H1 (cell line): ENCODE measurements at regions not wholly inside any gene's neighbourhood (a gene's known extent, or its start where the extent isn't known, plus 50 kb on each side); places are given as distances from the start of the nearest gene placed in this dataset.

Experiments
- CTCF ChIA-PET: fragments of 300-600 bp; sonication (Branson Sonifier 250); formaldehyde crosslinking; loops from one replicate; lab custom pipeline; 2021; ENCODE audit not compliant: partially characterized antibody; lab: Charles Lee
- POLR2A ChIA-PET: fragments of 300-600 bp; sonication (Branson Sonifier 250); formaldehyde crosslinking; loops from one replicate; lab custom pipeline; 2021; ENCODE audit warnings: inconsistent platforms; ENCODE audit not compliant: partially characterized antibody; lab: Charles Lee
- DNase-seq, 2 experiments: peaks; one replicate each; pipeline versions ENCODE4 v3.0.0 to v3.0.0-alpha.2; 2010 to 2022; ENCODE audit warnings: low spot score in 2 of 2, low read depth in 1 of 2, mixed read lengths in 1 of 2
- FAIRE-seq: peaks from 2 replicates; lab custom pipeline; 2011; peaks lifted over from hg19 to GRCh38; lab: Jason Lieb, UNC
- H2AFZ ChIP-seq: 2 replicates; pipeline ENCODE4 v1.8.1; 2012; ENCODE audit warnings: low read length, inconsistent platforms
- H2AK5ac ChIP-seq: 2 replicates; pipeline ENCODE4 v1.6.1; 2013; ENCODE audit warnings: low read depth, low read length
- H2BK120ac ChIP-seq: replicated peaks from 2 replicates; pipeline ENCODE3; 2013; ENCODE audit warnings: low read depth, low read length, inconsistent platforms
- H2BK12ac ChIP-seq: 2 replicates; pipeline ENCODE4 v1.6.1; 2013; ENCODE audit warnings: low read depth, low read length
- H2BK15ac ChIP-seq: 2 replicates; pipeline ENCODE4 v1.6.1; 2013; ENCODE audit warnings: low read length
- H2BK20ac ChIP-seq: 2 replicates; pipeline ENCODE4 v1.6.1; 2013; ENCODE audit warnings: low read length
- H2BK5ac ChIP-seq: 2 replicates; pipeline ENCODE4 v1.6.1; 2013; ENCODE audit warnings: low read depth, low read length
- H3K14ac ChIP-seq: 2 replicates; pipeline ENCODE4 v1.6.1; 2013; ENCODE audit warnings: inconsistent platforms; ENCODE audit not compliant: insufficient read length
- H3K18ac ChIP-seq: 2 replicates; pipeline ENCODE4 v1.6.1; 2013; ENCODE audit warnings: low read length; ENCODE audit errors: extremely low read depth
- H3K23ac ChIP-seq: 2 replicates; pipeline ENCODE4 v1.6.1; 2013; ENCODE audit warnings: inconsistent platforms; ENCODE audit not compliant: insufficient read length
- H3K23me2 ChIP-seq: 2 replicates; pipeline ENCODE4 v1.6.1; 2013; ENCODE audit warnings: low read depth, low read length
- H3K27ac ChIP-seq: 2 replicates; pipeline ENCODE4 v1.6.1; 2011; ENCODE audit warnings: low read depth, low read length, inconsistent platforms
- H3K27me3 ChIP-seq, 4 experiments: replicated peaks in 1 of 4; 1 replicate in 1 of 4; 2 replicates in 3 of 4; pipeline versions ENCODE4 v1.6.1 to v1.8.1; 2011 to 2013; ENCODE audit warnings: low read length in 3 of 4, mild to moderate bottlenecking in 3 of 4, inconsistent platforms in 2 of 4, mixed read lengths in 2 of 4, moderate library complexity in 1 of 4; ENCODE audit not compliant: control insufficient read depth in 3 of 4, insufficient read depth in 3 of 4; ENCODE audit errors: extremely low read depth in 1 of 4
- H3K36me3 ChIP-seq, 4 experiments: 2 replicates each; pipeline versions ENCODE4 v1.6.1 to v1.8.1; 2011 to 2013; ENCODE audit warnings: mild to moderate bottlenecking in 4 of 4, low read length in 3 of 4, moderate library complexity in 2 of 4, control low read depth in 1 of 4, inconsistent platforms in 1 of 4; ENCODE audit not compliant: insufficient read depth in 4 of 4, control insufficient read depth in 2 of 4
- H3K4ac ChIP-seq: replicated peaks from 2 replicates; pipeline ENCODE3; 2013; ENCODE audit warnings: low read length, low read depth, mixed read lengths, inconsistent platforms; ENCODE audit not compliant: insufficient read length
- H3K4me1 ChIP-seq, 4 experiments: replicated peaks in 1 of 4; 1 replicate in 1 of 4; 2 replicates in 3 of 4; pipeline versions ENCODE4 v1.6.1 to v1.8.1; 2011 to 2013; ENCODE audit warnings: low read length in 3 of 4, inconsistent platforms in 2 of 4, mixed read lengths in 1 of 4; ENCODE audit not compliant: insufficient read depth in 4 of 4, control insufficient read depth in 3 of 4
- H3K4me2 ChIP-seq, 2 experiments: 2 replicates each; pipeline versions ENCODE4 v1.6.1 to v1.8.1; 2011 to 2013; ENCODE audit warnings: low read depth in 2 of 2, low read length in 2 of 2, control low read depth in 1 of 2, inconsistent platforms in 1 of 2, mild to moderate bottlenecking in 1 of 2; ENCODE audit not compliant: insufficient read depth in 1 of 2
- H3K4me3 ChIP-seq, 4 experiments: fragments of 200-600, 300-600 bp in 1 of 4; sonication (generic), shearing (Covaris generic), sonication (Bioruptor Twin) in 1 of 4; 2 replicates each; pipeline versions ENCODE4 v1.5.1 to v1.8.1; 2011 to 2016; ENCODE audit warnings: low read length in 4 of 4, low read depth in 3 of 4, control low read depth in 2 of 4, inconsistent platforms in 2 of 4, mild to moderate bottlenecking in 2 of 4, mixed read lengths in 1 of 4, moderate library complexity in 1 of 4; ENCODE audit not compliant: insufficient read depth in 2 of 4; ENCODE audit errors: extremely low read depth in 1 of 4
- H3K56ac ChIP-seq: replicated peaks from 2 replicates; pipeline ENCODE3; 2013; ENCODE audit warnings: low read depth, mild to moderate bottlenecking, mixed read lengths, low read length, inconsistent platforms; ENCODE audit not compliant: insufficient read length
- H3K79me1 ChIP-seq: 2 replicates; pipeline ENCODE4 v1.6.1; 2013; ENCODE audit warnings: low read depth, low read length, control low read depth
- H3K79me2 ChIP-seq, 2 experiments: 2 replicates each; pipeline versions ENCODE4 v1.6.1 to v1.8.1; 2012 to 2013; ENCODE audit warnings: low read length in 2 of 2, mild to moderate bottlenecking in 2 of 2, inconsistent platforms in 1 of 2; ENCODE audit not compliant: insufficient read depth in 2 of 2, control insufficient read depth in 1 of 2
- H3K9ac ChIP-seq, 4 experiments: replicated peaks in 1 of 4; 1 replicate in 1 of 4; 2 replicates in 3 of 4; pipeline versions ENCODE4 v1.6.1 to v1.8.1; 2011 to 2013; ENCODE audit warnings: low read depth in 3 of 4, low read length in 3 of 4, control low read depth in 2 of 4, mild to moderate bottlenecking in 2 of 4, moderate library complexity in 2 of 4, inconsistent platforms in 1 of 4; ENCODE audit errors: extremely low read depth in 1 of 4
- H3K9me3 ChIP-seq, 2 experiments: 2 replicates each; pipeline versions ENCODE4 v1.6.1 to v1.8.1; 2012 to 2013; ENCODE audit warnings: mild to moderate bottlenecking in 2 of 2, moderate library complexity in 2 of 2, control low read depth in 1 of 2, inconsistent platforms in 1 of 2, low read depth in 1 of 2, low read length in 1 of 2, mixed read lengths in 1 of 2; ENCODE audit not compliant: insufficient read depth in 2 of 2
- H4K20me1 ChIP-seq, 2 experiments: replicated peaks in 1 of 2; 2 replicates each; pipeline versions ENCODE3 to v1.8.1; 2011 to 2013; ENCODE audit warnings: inconsistent platforms in 2 of 2, low read length in 2 of 2, mild to moderate bottlenecking in 1 of 2; ENCODE audit not compliant: insufficient read depth in 2 of 2, control insufficient read depth in 1 of 2
- H4K5ac ChIP-seq: 2 replicates; pipeline ENCODE4 v1.6.1; 2013; ENCODE audit warnings: low read length, low read depth, mixed read lengths, inconsistent platforms; ENCODE audit not compliant: insufficient read length
- H4K8ac ChIP-seq: 2 replicates; pipeline ENCODE4 v1.8.0; 2013; ENCODE audit warnings: mild to moderate bottlenecking, moderate library complexity, low read length, inconsistent platforms; ENCODE audit not compliant: insufficient read depth; ENCODE audit errors: extremely low read depth
- H4K91ac ChIP-seq: replicated peaks from 2 replicates; pipeline ENCODE3; 2013; ENCODE audit warnings: low read length, mixed read lengths, inconsistent platforms; ENCODE audit not compliant: insufficient read length
- ASH2L ChIP-seq: fragments of 200-600, 300-600 bp; sonication (generic); IDR thresholded peaks from one replicate; pipeline ENCODE4 v1.7.1; 2017; ENCODE audit warnings: low read length
- CHD2 ChIP-seq: IDR thresholded peaks from 2 replicates; pipeline ENCODE4 v1.6.1; 2012; ENCODE audit warnings: low read length, improper control_type of control experiment
- SUZ12 ChIP-seq: fragments of 200-600 bp; sonication (generic); IDR thresholded peaks from 2 replicates; pipeline ENCODE4 v1.6.1; 2012; ENCODE audit warnings: mild to moderate bottlenecking, inconsistent platforms, low read length, moderate library complexity, mixed read lengths
- TCF12 ChIP-seq: IDR thresholded peaks from 2 replicates; pipeline ENCODE4 v1.6.1; 2011; ENCODE audit warnings: low read depth, mild to moderate bottlenecking, low read length
- YY1 ChIP-seq: IDR thresholded peaks from 2 replicates; pipeline ENCODE4 v1.6.1; 2011; ENCODE audit warnings: low read depth, mild to moderate bottlenecking, low read length
- WGBS, 2 experiments: shearing (Covaris generic) in 1 of 2; methylation state at CpG; one replicate each; pipeline versions ENCODE4 v1.1.6 to v1.1.7; 2013 to 2015; ENCODE audit warnings: low lambda C conversion rate in 2 of 2, mixed read lengths in 2 of 2, inconsistent platforms in 1 of 2, low coverage in 1 of 2, missing lambda C conversion rate in 1 of 2; ENCODE audit not compliant: insufficient replicate concordance in 2 of 2, insufficient coverage in 1 of 2, insufficient read length in 1 of 2; ENCODE audit errors: extremely low coverage in 1 of 2, missing lambda C conversion rate in 1 of 2; 5-methylcytosine and 5-hydroxymethylcytosine counted together

- 24% methylated on average over 2 of the region's 2 CpGs; no CpG with 5 or more reads in 1 of the 2 experiments for WGBS, 2 experiments
- 0 out of 2 replicates have a peak, but pooled peaks have one; percentile 0 for TF ChIP-seq CHD2
- TF ChIP-seq YY1: no peak
- TF ChIP-seq ASH2L: peak; percentile 20
- no peak for TF ChIP-seq SUZ12
- no peak for TF ChIP-seq TCF12
- TF ChIP-seq, all 59 proteins: peak for 2
- no peak overlapping the region for H3K9ac ChIP-seq
- POLR2A ChIA-PET: interaction anchor here (0.7 kb wide), 2 partner anchors 9 to 80 kb away, joined by 3 read pairs; no protein-coding TSS in a partner anchor
- H3K79me2 ChIP-seq: no peaks in the 10 kb centered on the region
- H3K79me1 ChIP-seq: no peaks in the 10 kb centered on the region
- H4K5ac ChIP-seq: peak overlapping the region; percentile 72
- no peak overlapping the region for H3K23ac ChIP-seq
- peak overlapping the region; percentile 97 for H4K91ac ChIP-seq
- H3K4me1 ChIP-seq: peaks cover 0 to 21% (median 19%) of the 10 kb centered on the region in 4 experiments
- FAIRE-seq: no peak
- H3K27me3 ChIP-seq: no peaks in the 10 kb centered on the region; a peak in 1 of 7 replicates
- H3K18ac ChIP-seq: peak overlapping the region; percentile 91; the same call in 1 of the 2 replicates
- CTCF ChIA-PET: interaction anchor here (0.7 to 0.9 kb wide), 2 partner anchors 69 to 314 kb away, joined by 3 read pairs; no protein-coding TSS in a partner anchor
- peak overlapping the region; percentile 96 for H2BK12ac ChIP-seq
- H3K56ac ChIP-seq: peak overlapping the region; percentile 21
- no peak overlapping the region for H3K4ac ChIP-seq
- H3K4me2 ChIP-seq: peak overlapping the region; percentile 43 to 52
- peak overlapping the region; percentile 93; the same call in 1 of the 2 replicates for H2AK5ac ChIP-seq
- no peak overlapping the region for H2AFZ ChIP-seq
- no peak overlapping the region for H2BK15ac ChIP-seq
- H2BK20ac ChIP-seq: peak overlapping the region; percentile 99
- no peaks in the 10 kb centered on the region for H4K20me1 ChIP-seq
- no peaks in the 10 kb centered on the region for H3K23me2 ChIP-seq
- H3K14ac ChIP-seq: no peak overlapping the region
- H4K8ac ChIP-seq: no peak overlapping the region
- H3K36me3 ChIP-seq: no peaks in the 10 kb centered on the region
- peak overlapping the region; percentile 69; the same call in 1 of the 2 replicates for H3K27ac ChIP-seq
- peak overlapping the region; percentile 91 for H2BK120ac ChIP-seq
- peak overlapping the region; percentile 53 for H2BK5ac ChIP-seq
- peak overlapping the region in 1 of 4 experiments; percentile 38; a peak in 2 of 8 replicates for H3K4me3 ChIP-seq
- H3K9me3 ChIP-seq: no peaks in the 10 kb centered on the region
- DNase-seq: no peak
Measured at GRCh38 chr14:98819867-98820206, 452.2 kb downstream of the BCL11B start.
